HTR-8/SVneo (cell line): ENCODE measurements at regions not wholly inside any gene's neighbourhood (a gene's known extent, or its start where the extent isn't known, plus 50 kb on each side); places are given as distances from the start of the nearest gene placed in this dataset.

ENCODE experiments used
- DNase-seq: peaks from one replicate; pipeline ENCODE4 v3.0.0; 2011; ENCODE audit warnings: low spot score, mixed read lengths; ENCODE audit not compliant: insufficient read length
- FAIRE-seq: peaks from 2 replicates; lab custom pipeline; 2011; peaks lifted over from hg19 to GRCh38; lab: Jason Lieb, UNC

DNA sequence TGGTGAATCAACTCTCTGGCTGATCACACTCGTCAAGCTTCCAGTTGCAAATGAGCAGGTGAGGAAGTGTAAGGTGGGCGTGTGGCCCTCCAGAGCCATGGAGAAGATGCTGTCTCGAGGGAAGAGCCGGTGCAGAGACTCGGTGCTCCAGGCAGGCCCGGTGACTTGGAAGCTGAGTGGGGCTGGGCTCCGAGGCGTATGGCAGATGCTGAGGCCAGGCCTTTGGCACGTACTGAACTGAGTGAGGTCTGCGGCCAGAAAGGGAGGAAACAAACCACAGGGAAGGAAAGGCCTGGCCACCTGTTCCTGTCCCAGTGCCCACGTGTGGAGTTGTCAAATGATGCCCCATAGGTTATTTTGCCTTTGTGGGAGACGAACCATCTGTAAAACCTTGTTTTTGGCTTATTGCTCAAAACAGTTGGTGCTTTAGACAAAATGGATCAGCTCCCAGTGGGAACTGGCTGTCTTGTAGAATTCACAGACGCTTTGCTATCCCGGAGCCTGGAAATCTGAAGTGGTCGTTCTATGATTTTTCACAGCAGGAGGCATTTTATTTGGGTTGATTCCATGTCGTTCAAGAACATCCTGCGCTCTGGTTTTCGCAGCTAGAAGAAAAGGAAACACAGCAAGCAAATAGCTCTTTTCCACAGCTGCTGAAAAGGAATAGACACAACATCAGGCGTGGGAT lies 117.5 kb upstream of the TMEM18 start:
- no peak for FAIRE-seq
- no peak for DNase-seq

GRCh38 chr2:793236-793635 lies 116.0 kb upstream of the TMEM18 start:
- FAIRE-seq (no peak), DNase-seq (no peak)

- FAIRE-seq: no peak
- no peak for DNase-seq
Observed at GRCh38 chr2:792687-793086, 115.5 kb upstream of the TMEM18 start.

GRCh38 chr2:790634-791245 lies 113.5 kb upstream of the TMEM18 start:
- no peak for DNase-seq
- no peak for FAIRE-seq

- FAIRE-seq (no peak), DNase-seq (no peak)
Observed at GRCh38 chr2:790081-790480, 112.9 kb upstream of the TMEM18 start.

- DNase-seq (no peak), FAIRE-seq (no peak)
Observed at GRCh38 chr2:789529-789928, 112.3 kb upstream of the TMEM18 start.

GRCh38 chr2:788227-789032 lies 111.2 kb upstream of the TMEM18 start:
- DNase-seq (no peak), FAIRE-seq (peak; percentile 54)

DNA sequence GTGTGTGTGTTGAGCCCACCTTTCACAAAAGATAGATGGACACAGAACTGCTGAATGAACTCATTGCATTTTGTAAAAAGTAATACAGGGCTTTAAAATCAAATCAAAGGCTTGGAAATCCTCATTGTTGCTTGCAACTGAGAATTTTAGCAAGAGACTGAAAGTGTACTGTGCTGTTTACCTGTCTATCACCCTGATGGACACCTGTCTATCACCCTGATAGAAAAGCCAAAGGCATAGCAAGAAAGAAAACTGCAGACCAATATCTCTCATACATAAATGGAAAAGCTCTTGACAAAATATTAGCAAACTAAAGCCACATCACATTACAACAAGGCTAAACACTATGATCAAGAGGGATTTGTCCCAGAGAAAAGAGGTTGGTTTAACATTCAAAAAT lies 107.5 kb upstream of the TMEM18 start:
- DNase-seq (no peak), FAIRE-seq (no peak)

DNA sequence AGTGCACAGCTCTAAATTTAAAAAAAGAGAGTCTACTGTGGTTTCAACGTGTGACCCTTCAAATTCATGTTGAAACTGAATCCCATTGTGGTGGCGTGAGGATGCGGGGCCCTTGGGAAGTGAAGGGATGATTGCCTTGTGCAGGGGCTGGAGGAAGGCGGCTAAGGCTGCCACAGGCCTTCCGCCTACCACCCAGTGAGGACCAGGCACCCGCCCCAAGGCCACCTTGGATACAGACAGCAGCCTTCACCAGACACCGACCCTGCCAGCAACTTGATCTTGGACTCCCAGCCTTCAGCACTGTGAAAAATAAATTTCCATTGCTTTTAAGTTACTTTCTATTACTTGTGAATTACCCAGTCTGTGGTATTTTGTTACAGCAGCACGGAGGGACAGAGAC lies 103.4 kb upstream of the TMEM18 start:
- FAIRE-seq: no peak
- DNase-seq: no peak

DNA sequence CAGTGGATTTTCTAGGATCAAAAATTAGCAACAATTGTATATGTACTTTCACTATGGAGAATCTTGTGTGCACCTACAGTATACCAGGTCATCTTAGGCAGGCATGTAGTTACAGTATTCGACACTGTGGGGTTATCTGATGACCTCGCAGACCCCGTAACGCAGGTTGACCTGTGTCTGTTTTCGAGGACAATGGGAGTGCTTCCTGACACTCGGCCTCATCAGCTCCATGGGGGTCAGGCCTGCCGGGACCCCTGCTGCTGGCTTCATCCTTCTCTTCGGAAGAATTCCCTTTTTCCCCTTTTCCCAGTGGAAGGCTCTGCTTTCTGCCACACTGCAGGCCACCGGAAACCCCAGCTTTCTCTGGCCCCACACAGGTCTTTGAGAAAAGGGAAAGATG lies 102.8 kb upstream of the TMEM18 start:
- FAIRE-seq (no peak), DNase-seq (no peak)

GRCh38 chr2:778731-779350 lies 101.6 kb upstream of the TMEM18 start:
- DNase-seq: no peak
- FAIRE-seq: no peak

GRCh38 chr2:777546-777945 lies 100.3 kb upstream of the TMEM18 start:
- FAIRE-seq (peak; percentile 80), DNase-seq (no peak)

- DNase-seq: no peak
- no peak for FAIRE-seq
Observed at GRCh38 chr2:777051-777450, 99.8 kb upstream of the TMEM18 start.

- DNase-seq (no peak), FAIRE-seq (no peak)
Observed at GRCh38 chr2:776487-776886, 99.3 kb upstream of the TMEM18 start.

DNA sequence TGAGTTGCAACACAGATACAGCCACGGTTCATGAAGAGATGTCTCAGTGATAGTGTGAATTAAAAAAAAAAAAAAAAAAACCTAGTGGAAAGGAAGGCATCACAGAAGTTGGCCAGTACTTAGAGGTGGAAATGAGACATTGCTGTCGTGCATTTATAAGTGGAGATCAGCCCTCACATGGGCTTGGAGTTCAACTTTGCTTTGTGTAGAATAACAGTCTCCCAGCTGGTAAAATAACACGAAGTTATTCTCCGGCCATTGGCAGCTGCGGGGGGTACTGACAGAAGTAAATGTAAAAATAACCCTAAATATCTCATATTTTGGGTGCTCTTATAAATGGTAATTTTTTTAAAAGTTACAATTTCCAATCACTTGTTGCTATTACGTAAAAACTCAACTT lies 98.8 kb upstream of the TMEM18 start:
- no peak for DNase-seq
- FAIRE-seq: no peak

GRCh38 chr2:774436-774835 lies 97.2 kb upstream of the TMEM18 start:
- DNase-seq: no peak
- FAIRE-seq: no peak

DNA sequence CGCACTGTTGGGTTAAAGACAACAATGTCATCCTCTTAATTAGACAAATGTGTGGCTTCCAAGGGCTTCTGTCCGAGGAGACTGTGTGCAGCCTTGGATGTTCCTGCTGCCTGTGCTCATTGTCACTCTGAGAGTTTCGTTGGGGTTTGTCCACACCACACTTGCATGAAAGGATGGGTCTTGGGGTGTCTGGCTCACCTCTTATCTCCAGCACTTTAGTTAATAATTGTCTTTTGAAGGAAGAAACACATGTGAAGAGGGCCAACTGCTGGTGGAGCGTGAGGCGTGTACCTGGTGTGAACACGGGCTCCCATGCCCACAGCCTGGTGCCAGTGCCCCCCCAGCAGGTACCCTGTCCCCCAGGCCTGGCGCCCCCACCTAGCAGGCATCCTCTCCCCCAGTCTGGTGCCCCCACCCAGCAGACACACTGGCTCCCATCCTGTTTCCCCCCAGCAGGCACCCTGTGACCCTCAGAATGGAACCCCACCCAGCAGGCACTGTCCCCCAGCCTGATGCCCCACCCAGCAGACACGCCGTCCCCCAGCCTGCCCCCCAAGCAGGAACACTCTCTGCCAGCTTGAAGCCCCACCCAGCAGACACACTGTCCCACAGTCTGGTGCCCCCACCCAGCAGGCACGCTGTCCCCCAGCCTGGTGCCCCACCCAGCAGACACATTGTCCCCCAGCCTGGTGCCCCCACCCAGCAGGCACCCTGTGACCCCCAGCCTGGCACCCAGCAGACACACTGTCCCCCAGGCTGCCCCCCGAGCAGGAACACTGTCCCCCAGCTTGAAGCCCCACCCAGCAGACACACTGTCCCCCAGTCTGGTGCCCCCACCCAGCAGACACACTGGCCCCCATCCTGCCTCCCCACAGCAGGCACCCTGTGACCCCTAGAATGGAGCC lies 96.3 kb upstream of the TMEM18 start:
- no peak for DNase-seq
- peak; percentile 44 for FAIRE-seq

- no peak for DNase-seq
- FAIRE-seq: no peak
Observed at GRCh38 chr2:771538-771937, 94.3 kb upstream of the TMEM18 start.

GRCh38 chr2:770776-771175 lies 93.6 kb upstream of the TMEM18 start:
- FAIRE-seq (no peak), DNase-seq (no peak)

DNA sequence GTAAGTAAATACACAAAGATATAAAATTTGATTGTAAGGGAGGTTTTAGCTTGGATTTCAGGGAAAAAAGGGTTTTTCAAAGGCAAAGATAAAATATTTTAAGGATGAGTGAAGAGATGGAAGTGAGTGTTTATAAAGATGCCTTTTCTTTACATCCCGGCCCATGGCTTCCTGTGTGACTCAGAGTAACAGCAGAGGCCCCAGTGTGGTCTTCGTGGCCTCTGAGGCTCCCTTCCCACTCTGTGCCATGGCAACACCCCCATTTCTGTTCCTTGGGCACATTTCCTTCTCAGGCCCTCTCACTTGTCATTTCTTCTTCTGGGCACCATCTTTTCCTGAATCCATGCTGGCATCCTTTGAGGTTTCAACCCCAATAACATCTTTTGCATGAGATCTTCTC lies 92.6 kb upstream of the TMEM18 start:
- FAIRE-seq (no peak), DNase-seq (no peak)
